GM12872 (cell line): ENCODE measurements at regions not wholly inside any gene's neighbourhood (a gene's known extent, or its start where the extent isn't known, plus 50 kb on each side); places are given as distances from the start of the nearest gene placed in this dataset.

Source experiments
- CTCF ChIP-seq: IDR thresholded peaks from 3 replicates; pipeline ENCODE4 v1.5.1; 2011; ENCODE audit warnings: low read depth, mild to moderate bottlenecking, low read length, moderate library complexity; ENCODE audit not compliant: insufficient read depth

GRCh38 chr15:31477301-31477700 is 150.7 kb downstream of the KLF13 start:
- TF ChIP-seq CTCF, result no peak

GRCh38 chr15:31477851-31478701 is 151.4 kb downstream of the KLF13 start:
- no peak for TF ChIP-seq CTCF

GRCh38 chr15:31478702-31479221 is 152.1 kb downstream of the KLF13 start:
- no peak for TF ChIP-seq CTCF

- TF ChIP-seq CTCF, result no peak
Observed at GRCh38 chr15:31480356-31481025, 153.9 kb downstream of the KLF13 start.

GRCh38 chr15:31481142-31481541 is 154.5 kb downstream of the KLF13 start:
- TF ChIP-seq CTCF, result no peak

GRCh38 chr15:31482122-31482922 is 155.7 kb downstream of the KLF13 start:
- no peak for TF ChIP-seq CTCF
